ENCODE measurements at regions not wholly inside any gene's neighbourhood (a gene's known extent, or its start where the extent isn't known, plus 50 kb on each side); places are given as distances from the start of the nearest gene placed in this dataset.

- no peak for ATAC-seq
- TF ChIP-seq ZFP3 (CRISPR knock-in tag; IDR thresholded peaks at IDR 0.05) (no peak), ZFP30 (CRISPR knock-in tag; IDR thresholded peaks at IDR 0.05) (no peak), ARNTL (CRISPR knock-in tag; IDR thresholded peaks at IDR 0.05; ENCODE audit: borderline replicate concordance, low read depth) (no peak), TSHZ2 (CRISPR knock-in tag; IDR thresholded peaks at IDR 0.05) (no peak), SNAI2 (CRISPR knock-in tag; IDR thresholded peaks at IDR 0.05) (no peak), TOX (CRISPR knock-in tag; IDR thresholded peaks at IDR 0.05; ENCODE audit: borderline replicate concordance) (no peak), ZNF8 (CRISPR knock-in tag; IDR thresholded peaks at IDR 0.05) (no peak), POU6F1 (CRISPR knock-in tag; IDR thresholded peaks at IDR 0.05; ENCODE audit: borderline replicate concordance, low read depth) (no peak), ISL1 (CRISPR knock-in tag; IDR thresholded peaks at IDR 0.05) (no peak), GLIS3 (CRISPR knock-in tag; IDR thresholded peaks at IDR 0.05) (no peak), CREB5 (CRISPR knock-in tag; IDR thresholded peaks at IDR 0.05; ENCODE audit: low read depth) (no peak)
Observed at GRCh38 chr1:238052496-238053266, 162.0 kb upstream of the ZP4 start.

GRCh38 chr1:238029126-238029525, 138.4 kb upstream of the ZP4 start:
- no peak for TF ChIP-seq ZFP3 (CRISPR knock-in tag; IDR thresholded peaks at IDR 0.05)
- ATAC-seq = no peak

GRCh38 chr1:238027366-238027765, 136.6 kb upstream of the ZP4 start:
- no peak for ATAC-seq
- TF ChIP-seq ZNF565 (CRISPR knock-in tag; conservative IDR thresholded peaks at IDR 0.05; ENCODE audit: low read depth) (no peak), CSRNP3 (CRISPR knock-in tag; IDR thresholded peaks at IDR 0.05) (no peak), ZNF70 (CRISPR knock-in tag; IDR thresholded peaks at IDR 0.05) (no peak), PPARA (CRISPR knock-in tag; IDR thresholded peaks at IDR 0.05; ENCODE audit: borderline replicate concordance) (no peak), SNAI2 (CRISPR knock-in tag; IDR thresholded peaks at IDR 0.05) (no peak), TOX (CRISPR knock-in tag; IDR thresholded peaks at IDR 0.05; ENCODE audit: borderline replicate concordance) (no peak), ZFP30 (CRISPR knock-in tag; IDR thresholded peaks at IDR 0.05) (no peak), ARNTL (CRISPR knock-in tag; IDR thresholded peaks at IDR 0.05; ENCODE audit: borderline replicate concordance, low read depth) (no peak), GLIS3 (CRISPR knock-in tag; IDR thresholded peaks at IDR 0.05) (no peak), PATZ1 (CRISPR knock-in tag; IDR thresholded peaks at IDR 0.05; ENCODE audit: borderline replicate concordance) (no peak), CSDC2 (CRISPR knock-in tag; IDR thresholded peaks at IDR 0.05) (no peak), ESRRG (CRISPR knock-in tag; IDR thresholded peaks at IDR 0.05) (no peak), TSHZ2 (CRISPR knock-in tag; IDR thresholded peaks at IDR 0.05) (no peak), ZC3H10 (CRISPR knock-in tag; IDR thresholded peaks at IDR 0.05) (no peak), BACH2 (CRISPR knock-in tag; IDR thresholded peaks at IDR 0.05; ENCODE audit: borderline replicate concordance) (no peak)

All from SK-N-SH treated with all-trans-retinoic acid at 6 μM for 48 hours (cell line).